NCI-H2081 (cell line): ENCODE measurements at regions not wholly inside any gene's neighbourhood (a gene's known extent, or its start where the extent isn't known, plus 50 kb on each side); places are given as distances from the start of the nearest gene placed in this dataset.

Experiments
- DNase-seq, 2 experiments: peaks; one replicate each; lab custom pipeline; 2025; lab: John Stamatoyannopoulos, UW

- DNase-seq = no peak
These were observed 361.4 kb downstream of the EPHA4 start for GRCh38 chr2:221210686-221211085.

GRCh38 chr2:221211653-221212052, 360.5 kb downstream of the EPHA4 start:
- no peak for DNase-seq

GRCh38 chr2:221212105-221212504, 360.0 kb downstream of the EPHA4 start:
- DNase-seq = no peak

DNA sequence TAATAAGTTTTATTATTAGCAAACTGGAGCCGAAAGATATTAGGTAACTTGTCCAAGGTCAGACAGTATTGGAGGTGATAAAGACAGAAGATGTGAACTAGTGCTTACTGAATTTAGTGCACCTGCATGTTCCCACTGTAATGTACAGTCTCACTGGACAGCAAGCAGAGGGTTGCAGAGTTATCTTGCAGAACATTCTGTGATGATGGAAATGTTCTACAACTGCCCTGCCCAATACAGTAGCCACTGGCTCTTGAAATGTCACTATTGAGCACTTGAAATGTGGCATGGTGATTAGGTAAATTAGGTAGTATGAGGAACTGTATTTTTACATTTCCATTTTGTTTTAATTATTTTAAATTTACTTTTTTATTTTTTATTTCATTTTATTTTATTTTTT, 356.6 kb downstream of the EPHA4 start:
- no peak for DNase-seq

DNA sequence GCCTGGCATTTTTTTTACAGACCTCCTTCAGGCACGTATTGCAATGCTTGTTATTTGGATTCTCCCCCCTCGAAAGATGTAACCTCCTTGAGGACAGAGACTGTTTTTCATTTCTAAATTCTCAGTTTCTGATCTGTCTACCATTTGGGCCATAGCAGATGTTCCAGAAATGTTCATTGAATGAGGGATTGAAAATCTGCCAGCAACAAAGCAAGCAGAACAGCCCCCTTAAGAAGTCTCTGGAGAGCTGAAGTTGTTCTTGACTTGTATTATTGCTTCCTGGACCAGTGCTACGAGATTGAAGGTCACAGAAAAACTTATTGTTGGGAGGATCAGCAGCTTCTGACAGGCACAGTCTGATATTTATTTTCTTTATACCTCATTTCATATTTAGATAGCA, 355.5 kb downstream of the EPHA4 start:
- no peak for DNase-seq

GRCh38 chr2:221225752-221226151, 346.4 kb downstream of the EPHA4 start:
- no peak for DNase-seq

GRCh38 chr2:221228214-221228769, 343.8 kb downstream of the EPHA4 start:
- DNase-seq = no peak

- DNase-seq = no peak
These were observed 343.0 kb downstream of the EPHA4 start for GRCh38 chr2:221229099-221229498.

- no peak for DNase-seq
These were observed 340.6 kb downstream of the EPHA4 start for GRCh38 chr2:221231511-221231910.

DNA sequence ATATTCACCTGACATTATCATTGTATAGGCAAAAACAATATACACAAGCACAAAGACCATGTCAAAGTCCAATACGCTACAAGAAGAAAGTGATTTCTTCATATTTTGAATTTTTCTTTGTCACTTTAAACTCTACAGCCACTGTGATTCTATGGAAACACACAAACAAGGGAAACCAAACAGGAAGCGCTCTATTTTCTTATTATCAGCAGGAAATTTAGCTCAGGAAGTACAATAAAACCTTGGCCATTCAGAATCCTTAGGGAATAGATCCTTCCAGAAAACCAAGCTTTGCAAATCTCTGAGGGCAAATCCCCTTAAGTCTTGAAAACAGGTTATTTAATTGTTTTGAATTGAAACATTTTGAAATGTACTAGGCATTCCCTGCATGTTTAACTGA, 336.2 kb downstream of the EPHA4 start:
- DNase-seq = no peak

- DNase-seq = no peak
These were observed 331.0 kb downstream of the EPHA4 start for GRCh38 chr2:221241072-221241471.

DNA sequence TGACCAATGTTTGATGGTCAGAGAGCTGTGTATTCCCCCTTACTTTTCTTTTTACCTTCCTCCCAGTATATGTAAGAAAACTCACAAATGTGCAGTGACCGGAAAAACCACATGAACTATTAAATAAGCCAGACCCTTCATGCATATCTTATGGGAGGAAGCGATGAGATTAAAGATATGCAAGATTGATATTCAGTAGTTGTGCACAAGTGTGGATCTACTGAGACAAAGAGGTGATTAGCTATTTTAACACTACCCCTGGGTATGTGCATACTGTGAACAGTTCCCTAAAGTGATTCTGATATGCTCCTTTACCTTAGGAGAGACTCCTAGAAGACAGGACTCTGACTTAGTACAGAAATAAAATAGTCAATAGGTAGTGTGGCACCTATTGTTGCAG, 328.3 kb downstream of the EPHA4 start:
- no peak for DNase-seq

DNA sequence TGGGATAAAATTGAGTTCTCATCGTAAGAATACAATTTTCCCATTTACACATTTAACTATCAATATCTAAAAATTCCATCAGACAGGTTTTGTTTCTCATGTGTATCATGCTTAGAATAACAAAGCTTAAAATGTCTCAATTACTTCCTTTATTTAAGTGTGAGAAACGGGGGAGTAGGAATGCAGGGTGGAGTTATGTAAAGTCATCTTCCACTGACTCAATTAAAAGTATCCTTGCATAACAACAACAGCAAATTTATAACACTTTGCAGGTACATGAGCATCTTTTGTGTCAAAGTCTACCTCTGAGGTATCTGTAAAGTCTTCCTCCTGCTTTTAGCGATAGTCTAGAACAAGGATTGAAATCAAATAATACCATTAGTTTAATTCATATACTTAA, 327.1 kb downstream of the EPHA4 start:
- DNase-seq = no peak

GRCh38 chr2:221245772-221246171, 326.3 kb downstream of the EPHA4 start:
- no peak for DNase-seq

DNA sequence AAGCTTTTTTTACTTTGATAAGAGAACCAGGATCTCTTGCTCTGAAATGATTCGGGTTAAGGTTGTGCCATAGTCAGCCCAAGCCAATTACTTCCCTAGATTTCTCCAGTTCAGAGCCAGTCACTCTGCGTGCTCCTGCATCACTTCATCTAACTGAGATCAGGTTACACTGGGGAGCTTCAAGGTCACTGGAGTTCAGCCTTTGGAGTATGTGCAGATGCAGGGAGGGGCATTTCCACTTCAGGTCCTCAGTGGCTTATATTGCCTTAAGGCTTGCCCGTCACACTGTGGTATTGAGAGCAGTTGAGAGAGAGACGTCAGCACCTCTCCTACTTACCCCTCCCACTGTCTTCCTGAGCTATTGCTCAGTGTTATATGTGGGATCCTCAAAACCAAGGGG, 317.8 kb downstream of the EPHA4 start:
- DNase-seq = no peak

GRCh38 chr2:221255862-221256261, 316.2 kb downstream of the EPHA4 start:
- no peak for DNase-seq

- no peak for DNase-seq
These were observed 313.6 kb downstream of the EPHA4 start for GRCh38 chr2:221258464-221258863.

- DNase-seq = no peak
These were observed 309.5 kb downstream of the EPHA4 start for GRCh38 chr2:221262651-221263050.

- no peak for DNase-seq
These were observed 308.5 kb downstream of the EPHA4 start for GRCh38 chr2:221263573-221263972.

GRCh38 chr2:221264318-221264717, 307.8 kb downstream of the EPHA4 start:
- no peak for DNase-seq

GRCh38 chr2:221267773-221268425, 304.2 kb downstream of the EPHA4 start:
- DNase-seq = peak in 1 of 2 experiments; percentile 27

DNA sequence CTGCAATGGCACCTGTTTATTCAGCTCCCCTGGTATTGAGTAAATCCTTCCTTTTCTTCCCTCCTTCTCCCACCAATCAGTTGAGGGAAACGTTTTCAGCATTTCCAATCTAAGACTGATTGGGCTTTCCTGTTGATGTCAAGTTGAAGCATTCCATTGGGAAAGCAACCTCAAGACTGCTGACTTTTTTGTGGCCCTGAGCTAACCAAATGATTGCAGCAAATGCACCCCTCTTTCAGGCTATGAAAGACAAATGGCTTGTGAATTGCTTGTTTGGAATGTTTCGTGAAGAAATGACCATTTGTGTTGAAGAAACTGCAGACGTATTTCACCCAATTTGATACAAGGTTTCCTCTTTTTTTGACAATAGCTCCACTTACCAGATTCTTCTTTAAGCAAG, 303.5 kb downstream of the EPHA4 start:
- no peak for DNase-seq

DNA sequence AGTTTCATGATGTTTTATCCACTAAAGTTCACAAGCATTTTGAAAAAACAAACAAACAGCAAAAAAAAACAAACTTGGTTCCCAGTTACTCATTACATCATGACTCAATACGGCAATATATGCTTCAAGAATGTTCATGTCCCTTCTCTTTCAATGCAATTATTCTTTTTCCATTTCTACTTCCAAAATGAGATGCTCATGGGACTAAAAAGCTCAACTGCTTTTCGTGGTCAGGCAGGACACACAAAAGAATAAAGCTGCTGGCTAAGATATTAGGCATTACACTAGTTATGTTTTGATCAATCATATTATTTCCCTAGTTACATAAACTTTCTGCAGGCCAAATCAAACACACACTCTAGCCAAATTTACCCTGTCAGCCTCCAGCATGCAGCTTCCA, 301.3 kb downstream of the EPHA4 start:
- DNase-seq = no peak

- no peak for DNase-seq
These were observed 299.4 kb downstream of the EPHA4 start for GRCh38 chr2:221272729-221273128.
